A549 (cell line): ENCODE measurements at regions not wholly inside any gene's neighbourhood (a gene's known extent, or its start where the extent isn't known, plus 50 kb on each side); places are given as distances from the start of the nearest gene placed in this dataset.

Source experiments
- ATAC-seq, 2 experiments: fragments of 200-7000 bp in 1 of 2; fragments of >200 bp in 1 of 2; cut with Nextera tagmentation in 1 of 2; cut with Tn5 transposase in 1 of 2; 3 replicates each; pipeline versions ENCODE4 v1.8.0 to v1.9.1; 2018 to 2020; ENCODE audit warnings: mild to moderate bottlenecking in 1 of 2, moderate library complexity in 1 of 2
- CTCF ChIA-PET: fragments of 300-600 bp; sonication (Branson Sonifier 250); formaldehyde crosslinking; extraction: SDS; loops from one replicate; lab custom pipeline; 2021; ENCODE audit warnings: antibody characterized with exemption, inconsistent platforms; lab: Yijun Ruan, JAX
- POLR2A ChIA-PET: fragments of 350-600 bp; formaldehyde crosslinking; extraction: SDS; loops from one replicate; lab custom pipeline; 2021; ENCODE audit warnings: antibody characterized with exemption, inconsistent platforms; lab: Yijun Ruan, JAX
- DNase-seq, 2 experiments: peaks; one replicate each; pipeline versions ENCODE4 v3.0.0 to v3.0.0-alpha.2; 2011 to 2016; ENCODE audit warnings: low read depth in 1 of 2, low spot score in 1 of 2
- FAIRE-seq: peaks from 2 replicates; lab custom pipeline; 2011; peaks lifted over from hg19 to GRCh38; lab: Jason Lieb, UNC
- H3K27ac ChIP-seq, 2 experiments: fragments of >200 bp; sonication (Bioruptor Twin); formaldehyde crosslinking; 3 replicates each; pipeline ENCODE4 v1.5.1; 2016 to 2017
- H3K4me1 ChIP-seq: fragments of >200 bp; sonication (Bioruptor Twin); formaldehyde crosslinking; 3 replicates; pipeline ENCODE4 v1.6.1; 2016
- H3K4me2 ChIP-seq: fragments of >200 bp; sonication (Bioruptor Twin); formaldehyde crosslinking; 3 replicates; pipeline ENCODE4 v1.6.1; 2016
- H3K4me3 ChIP-seq: fragments of >200 bp; sonication (Bioruptor Twin); formaldehyde crosslinking; 3 replicates; pipeline ENCODE4 v1.5.1; 2016
- H3K9me3 ChIP-seq: fragments of >200 bp; sonication (Bioruptor Twin); formaldehyde crosslinking; 3 replicates; pipeline ENCODE4 v1.6.1; 2016
- ATOH8 ChIP-seq: fragments of 250-450 bp; sonication (Bioruptor Pico); IDR thresholded peaks from 2 replicates; pipeline ENCODE4 v1.5.0; 2020; ENCODE audit warnings: low read depth, mild to moderate bottlenecking, moderate library complexity
- CBX8 ChIP-seq: fragments of 200-600 bp; sonication (generic); IDR thresholded peaks from 2 replicates; pipeline ENCODE4 v1.6.1; 2016
- CEBPB ChIP-seq, 2 experiments: fragments of >200 bp in 1 of 2; sonication (Bioruptor Twin) in 1 of 2; formaldehyde crosslinking in 1 of 2; IDR thresholded peaks; 2 replicates each; pipeline ENCODE4 v1.6.1; 2012 to 2016
- CHD2 ChIP-seq: fragments of 150-350 bp; IDR thresholded peaks from 2 replicates; pipeline ENCODE4 v1.6.1; 2014; ENCODE audit warnings: low read length; ENCODE audit not compliant: partially characterized antibody
- EHMT2 ChIP-seq: fragments of 200-600 bp; sonication (generic); IDR thresholded peaks from 2 replicates; pipeline ENCODE4 v1.6.1; 2016; ENCODE audit warnings: antibody characterized with exemption, low read depth, mild to moderate bottlenecking, moderate library complexity
- EP300 ChIP-seq, 2 experiments: fragments of >200 bp; sonication (Bioruptor Twin); formaldehyde crosslinking; IDR thresholded peaks; 2 replicates in 1 of 2; 3 replicates in 1 of 2; pipeline ENCODE4 v1.6.1; 2016 to 2017
- ESRRA ChIP-seq: fragments of 150-350 bp; IDR thresholded peaks from 2 replicates; pipeline ENCODE4 v1.6.1; 2014; ENCODE audit warnings: mild to moderate bottlenecking, low read length, borderline replicate concordance
- FOSB ChIP-seq: fragments of 250-450 bp; sonication (Bioruptor Pico); IDR thresholded peaks from 2 replicates; pipeline ENCODE4 v1.5.0; 2020; ENCODE audit warnings: mild to moderate bottlenecking, moderate library complexity
- GATA3 ChIP-seq: IDR thresholded peaks from 2 replicates; pipeline ENCODE4 v1.6.1; 2012; ENCODE audit warnings: borderline replicate concordance
- HDAC2 ChIP-seq: fragments of 200-600 bp; sonication (generic); IDR thresholded peaks from 2 replicates; pipeline ENCODE4 v1.6.1; 2016
- HEYL ChIP-seq: fragments of 250-450 bp; sonication (Bioruptor Pico); IDR thresholded peaks from 2 replicates; pipeline ENCODE4 v1.8.0; 2021; ENCODE audit warnings: mild to moderate bottlenecking, moderate library complexity
- HMGXB4 ChIP-seq: fragments of 250-450 bp; sonication (Bioruptor Pico); IDR thresholded peaks from 2 replicates; pipeline ENCODE4 v1.5.0; 2021; ENCODE audit warnings: mild to moderate bottlenecking, moderate library complexity, borderline replicate concordance
- HOXA7 ChIP-seq: fragments of 250-450 bp; sonication (Bioruptor Pico); IDR thresholded peaks from 2 replicates; pipeline ENCODE4 v1.5.0; 2020; ENCODE audit warnings: mild to moderate bottlenecking, moderate library complexity
- HOXB5 ChIP-seq: fragments of 250-450 bp; sonication (Bioruptor Pico); IDR thresholded peaks from 2 replicates; pipeline ENCODE4 v1.5.0; 2020; ENCODE audit warnings: mild to moderate bottlenecking, moderate library complexity
- MAFK ChIP-seq: fragments of 450-650 bp; IDR thresholded peaks from 2 replicates; pipeline ENCODE4 v1.6.1; 2014; ENCODE audit not compliant: partially characterized antibody
- MAZ ChIP-seq: fragments of 150-350 bp; IDR thresholded peaks from 2 replicates; pipeline ENCODE4 v1.6.1; 2014; ENCODE audit warnings: antibody characterized with exemption, low read depth, low read length, borderline replicate concordance
- MYC ChIP-seq: IDR thresholded peaks from 2 replicates; pipeline ENCODE4 v1.6.1; 2012; ENCODE audit warnings: mild to moderate bottlenecking, inconsistent platforms, low read length, improper control_type of control experiment, borderline replicate concordance
- NPAS2 ChIP-seq: fragments of 250-450 bp; sonication (Bioruptor Pico); IDR thresholded peaks from 2 replicates; pipeline ENCODE4 v1.8.0; 2022; ENCODE audit warnings: mild to moderate bottlenecking, moderate library complexity, borderline replicate concordance
- NR3C1 ChIP-seq: fragments of >200 bp; sonication (Bioruptor Twin); formaldehyde crosslinking; IDR thresholded peaks from 3 replicates; pipeline ENCODE4 v1.6.1; 2017
- RFX5 ChIP-seq: fragments of 450-650 bp; IDR thresholded peaks from 2 replicates; pipeline ENCODE4 v1.7.1; 2014; ENCODE audit warnings: antibody characterized with exemption, mild to moderate bottlenecking, moderate library complexity
- RNF2 ChIP-seq: fragments of 200-600 bp; sonication (generic); IDR thresholded peaks from 2 replicates; pipeline ENCODE4 v1.6.1; 2016; ENCODE audit warnings: low read depth, mild to moderate bottlenecking, antibody characterized with exemption, moderate library complexity, borderline replicate concordance
- SMC3 ChIP-seq: fragments of >200 bp; sonication (Bioruptor Twin); formaldehyde crosslinking; IDR thresholded peaks from 3 replicates; pipeline ENCODE4 v1.6.1; 2018; ENCODE audit warnings: inconsistent platforms
- ZNF302 ChIP-seq: fragments of 250-450 bp; sonication (Bioruptor Pico); IDR thresholded peaks from 2 replicates; pipeline ENCODE4 v1.9.0; 2021; ENCODE audit warnings: inconsistent platforms, mild to moderate bottlenecking, moderate library complexity
- WGBS: methylation state at CpG from one replicate; pipeline ENCODE4 v1.1.6; 2017; ENCODE audit errors: missing lambda C conversion rate; 5-methylcytosine and 5-hydroxymethylcytosine counted together
- TF ChIP-seq, protein P1 (sequence below): IDR thresholded peaks from 2 replicates; pipeline ENCODE4 v1.6.1; 2012; ENCODE audit warnings: low read depth, borderline replicate concordance

- TF ChIP-seq EHMT2 (no peak), ZNF302 (CRISPR knock-in tag) (no peak), HOXA7 (no peak), CBX8 (no peak), ESRRA (no peak), NPAS2 (no peak), SMC3 (no peak), HDAC2 (no peak), FOSB (CRISPR knock-in tag) (no peak), EP300 (IDR thresholded peaks at IDR 0.05) (no peak)
- Histone ChIP-seq H3K4me3 (no peak overlapping the region), H3K27ac (no peak overlapping the region), H3K4me1 (no peaks in the 10 kb centered on the region), H3K4me2 (no peak overlapping the region), H3K9me3 (no peaks in the 10 kb centered on the region)
- CTCF ChIA-PET: interaction anchor here (0.5 kb wide), 1 partner anchor 17 kb away, joined by 3 read pairs; no protein-coding TSS in a partner anchor
- no peak for FAIRE-seq
- no peak for DNase-seq
- no peak for ATAC-seq
- POLR2A ChIA-PET: no interaction called here
These were observed 148.0 kb downstream of the PDHA2 start for GRCh38 chr4:95987851-95988250.

DNA sequence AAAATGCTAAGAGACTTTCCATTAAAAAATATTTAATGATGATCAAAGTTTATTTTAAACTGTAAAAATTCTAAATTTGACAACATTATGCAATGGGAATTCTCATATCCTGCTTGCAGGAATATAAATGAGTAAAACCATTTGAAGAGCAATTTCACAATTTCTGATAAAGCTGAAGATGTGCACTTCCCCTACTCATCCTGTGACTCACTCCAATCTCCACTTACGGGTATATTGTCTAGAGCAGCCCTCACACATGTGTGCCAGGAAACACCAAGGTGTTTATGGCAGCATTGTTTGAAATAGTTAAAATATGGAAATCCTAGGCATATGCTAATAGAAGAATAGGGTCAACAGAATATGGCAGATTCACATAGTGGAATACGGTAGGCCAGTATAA is 158.4 kb downstream of the PDHA2 start:
- Histone ChIP-seq H3K27ac (no peak overlapping the region), H3K4me1 (no peaks in the 10 kb centered on the region), H3K4me3 (no peak overlapping the region), H3K9me3 (no peaks in the 10 kb centered on the region), H3K4me2 (no peak overlapping the region)
- TF ChIP-seq GATA3: no peak
- TF ChIP-seq, protein P1, sequence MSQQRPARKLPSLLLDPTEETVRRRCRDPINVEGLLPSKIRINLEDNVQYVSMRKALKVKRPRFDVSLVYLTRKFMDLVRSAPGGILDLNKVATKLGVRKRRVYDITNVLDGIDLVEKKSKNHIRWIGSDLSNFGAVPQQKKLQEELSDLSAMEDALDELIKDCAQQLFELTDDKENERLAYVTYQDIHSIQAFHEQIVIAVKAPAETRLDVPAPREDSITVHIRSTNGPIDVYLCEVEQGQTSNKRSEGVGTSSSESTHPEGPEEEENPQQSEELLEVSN: no peak
- TF ChIP-seq CBX8: no peak
- no peak for TF ChIP-seq MYC
- TF ChIP-seq ATOH8 (CRISPR knock-in tag): no peak
- no peak for TF ChIP-seq CEBPB (IDR thresholded peaks at IDR 0.05)
- no peak for TF ChIP-seq RFX5
- TF ChIP-seq NR3C1: no peak
- TF ChIP-seq EHMT2: no peak
- no peak for TF ChIP-seq HMGXB4 (CRISPR knock-in tag)
- TF ChIP-seq CHD2: no peak
- TF ChIP-seq MAFK: no peak
- no peak for TF ChIP-seq NPAS2
- TF ChIP-seq RNF2: no peak
- no peak for TF ChIP-seq MAZ
- no peak for TF ChIP-seq HOXB5 (CRISPR knock-in tag)
- TF ChIP-seq FOSB (CRISPR knock-in tag): no peak
- TF ChIP-seq EP300 (IDR thresholded peaks at IDR 0.05): no peak
- TF ChIP-seq HEYL (CRISPR knock-in tag): no peak
- FAIRE-seq (no peak), ATAC-seq (no peak), DNase-seq (no peak)
- CTCF ChIA-PET: no interaction called here
- POLR2A ChIA-PET: no interaction called here
- 60% methylated on average over 2 of the region's 2 CpGs for WGBS
